Astrocyte of the cerebellum (primary cell): ENCODE measurements at regions not wholly inside any gene's neighbourhood (a gene's known extent, or its start where the extent isn't known, plus 50 kb on each side); places are given as distances from the start of the nearest gene placed in this dataset.

ENCODE experiments used
- DNase-seq: peaks from one replicate; pipeline ENCODE4 v3.0.0-alpha.2; 2011; ENCODE audit warnings: low read depth
- H3K4me3 ChIP-seq: 2 replicates; pipeline ENCODE4 v1.5.1; 2011; ENCODE audit warnings: mild to moderate bottlenecking, low read depth, low read length, moderate library complexity
- CTCF ChIP-seq: IDR thresholded peaks from 2 replicates; pipeline ENCODE4 v1.5.1; 2012; ENCODE audit warnings: low read length, low read depth, moderate library complexity, mild to moderate bottlenecking; ENCODE audit errors: missing control alignments
- in situ Hi-C: cut with HindIII; loops from 2 replicates; pipeline ENCODE4 v1.10.0; 2017; ENCODE audit warnings: low sequenced_read_pairs

GRCh38 chr5:159456261-159456660 lies 126.0 kb upstream of the IL12B start:
- H3K4me3 ChIP-seq: no peak overlapping the region
- in situ Hi-C loops: no loop called here
- DNase-seq: no peak
- TF ChIP-seq CTCF: no peak

GRCh38 chr5:159456722-159457465 lies 126.6 kb upstream of the IL12B start:
- TF ChIP-seq CTCF: no peak
- DNase-seq: no peak
- H3K4me3 ChIP-seq: no peak overlapping the region
- in situ Hi-C loops: no loop called here

GRCh38 chr5:159458217-159458711 lies 128.0 kb upstream of the IL12B start:
- no peak overlapping the region for H3K4me3 ChIP-seq
- DNase-seq: no peak
- in situ Hi-C loops: no loop called here
- no peak for TF ChIP-seq CTCF

- DNase-seq: no peak
- no peak overlapping the region for H3K4me3 ChIP-seq
- TF ChIP-seq CTCF: no peak
- in situ Hi-C loops: no loop called here
Measured at GRCh38 chr5:159459132-159459627, 128.9 kb upstream of the IL12B start.

GRCh38 chr5:159459951-159460538 lies 129.8 kb upstream of the IL12B start:
- no peak overlapping the region for H3K4me3 ChIP-seq
- in situ Hi-C loops: no loop called here
- no peak for TF ChIP-seq CTCF
- DNase-seq: peak; percentile 66

GRCh38 chr5:159463590-159464321 lies 133.5 kb upstream of the IL12B start:
- in situ Hi-C loops: no loop called here
- DNase-seq: no peak
- no peak for TF ChIP-seq CTCF
- no peak overlapping the region for H3K4me3 ChIP-seq
